ENCODE measurements at regions not wholly inside any gene's neighbourhood (a gene's known extent, or its start where the extent isn't known, plus 50 kb on each side); places are given as distances from the start of the nearest gene placed in this dataset.

DNA sequence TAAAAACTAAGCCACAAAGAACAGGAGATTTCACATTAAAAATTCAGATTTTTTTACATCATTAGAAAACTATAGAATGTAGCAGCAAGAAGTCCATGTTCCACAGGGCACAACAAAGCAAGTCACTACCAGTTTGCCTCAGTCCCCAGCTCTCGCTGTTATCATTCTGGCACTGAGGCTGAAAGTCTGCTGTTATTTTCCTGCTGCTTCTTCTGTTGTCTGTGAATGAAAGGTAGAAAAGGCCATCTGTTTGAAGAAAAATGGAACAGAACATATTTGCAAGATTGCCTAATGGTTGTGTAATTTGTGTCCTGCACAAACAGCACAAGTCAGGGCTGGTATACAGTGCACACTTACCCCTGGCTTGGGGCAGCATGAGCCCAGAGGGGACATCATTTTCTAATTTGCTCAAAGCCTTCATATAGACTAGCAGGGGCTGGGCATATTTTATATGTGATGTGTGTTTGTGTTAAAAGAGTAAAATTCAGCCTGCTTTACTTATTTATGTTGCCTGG, 105.6 kb upstream of the COG2 start:
- H3K9me2 ChIP-seq (ENCODE audit: insufficient read depth, low read length), result no peaks in the 10 kb centered on the region
- no peak overlapping the region for H3K27ac ChIP-seq (ENCODE audit: low read length)
- no peak overlapping the region for H3K4me2 ChIP-seq (ENCODE audit: low read length)
- no peaks in the 10 kb centered on the region for H3K36me3 ChIP-seq (ENCODE audit: insufficient read depth, low read length)
- TF ChIP-seq RAD21 (conservative IDR thresholded peaks at IDR 0.05), result no peak
- H3K4me3 ChIP-seq (ENCODE audit: low read length), result no peak overlapping the region
- H2AFZ ChIP-seq (ENCODE audit: low read depth, low read length), result no peak overlapping the region
- no peaks in the 10 kb centered on the region for H3F3A ChIP-seq (ENCODE audit: insufficient read depth, low read length, poor library complexity, severe bottlenecking)
- no peaks in the 10 kb centered on the region for H4K20me1 ChIP-seq (ENCODE audit: insufficient read depth)
- no peaks in the 10 kb centered on the region for H3K9me3 ChIP-seq (ENCODE audit: low read length)
- H3K27me3 ChIP-seq (ENCODE audit: insufficient read depth, low read depth, low read length), result no peaks in the 10 kb centered on the region
- H3K79me2 ChIP-seq (replicated peaks; ENCODE audit: insufficient read depth, low read length), result no peaks in the 10 kb centered on the region
- no peak overlapping the region for H3K9ac ChIP-seq (ENCODE audit: low read length)

DNA sequence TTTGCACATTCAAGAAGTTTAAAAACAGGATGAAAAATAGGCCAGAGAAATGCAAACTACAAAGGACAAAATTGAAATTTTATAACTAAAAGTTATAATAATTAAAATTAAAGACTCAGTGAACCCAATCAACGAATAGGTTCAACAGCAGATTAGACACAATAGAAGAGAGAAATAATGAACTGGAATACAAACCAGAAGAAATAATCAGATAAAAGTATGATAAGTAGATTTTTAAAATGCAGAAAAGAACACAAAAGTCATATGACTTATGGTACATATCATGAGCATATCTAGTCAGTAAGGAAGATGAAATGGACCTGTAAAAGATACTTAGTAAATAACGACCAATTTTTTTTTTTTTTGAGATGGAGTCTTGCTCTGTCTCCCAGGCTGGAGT, 108.1 kb upstream of the COG2 start:
- H3K4me3 ChIP-seq (ENCODE audit: low read length), result no peak overlapping the region
- no peak overlapping the region for H3K4me2 ChIP-seq (ENCODE audit: low read length)
- TF ChIP-seq TAF1 (IDR thresholded peaks at IDR 0.05; ENCODE audit: low read depth) (no peak), MXI1 (conservative IDR thresholded peaks at IDR 0.05; ENCODE audit: poor library complexity, severe bottlenecking) (no peak)
- TF ChIP-seq, protein P1, sequence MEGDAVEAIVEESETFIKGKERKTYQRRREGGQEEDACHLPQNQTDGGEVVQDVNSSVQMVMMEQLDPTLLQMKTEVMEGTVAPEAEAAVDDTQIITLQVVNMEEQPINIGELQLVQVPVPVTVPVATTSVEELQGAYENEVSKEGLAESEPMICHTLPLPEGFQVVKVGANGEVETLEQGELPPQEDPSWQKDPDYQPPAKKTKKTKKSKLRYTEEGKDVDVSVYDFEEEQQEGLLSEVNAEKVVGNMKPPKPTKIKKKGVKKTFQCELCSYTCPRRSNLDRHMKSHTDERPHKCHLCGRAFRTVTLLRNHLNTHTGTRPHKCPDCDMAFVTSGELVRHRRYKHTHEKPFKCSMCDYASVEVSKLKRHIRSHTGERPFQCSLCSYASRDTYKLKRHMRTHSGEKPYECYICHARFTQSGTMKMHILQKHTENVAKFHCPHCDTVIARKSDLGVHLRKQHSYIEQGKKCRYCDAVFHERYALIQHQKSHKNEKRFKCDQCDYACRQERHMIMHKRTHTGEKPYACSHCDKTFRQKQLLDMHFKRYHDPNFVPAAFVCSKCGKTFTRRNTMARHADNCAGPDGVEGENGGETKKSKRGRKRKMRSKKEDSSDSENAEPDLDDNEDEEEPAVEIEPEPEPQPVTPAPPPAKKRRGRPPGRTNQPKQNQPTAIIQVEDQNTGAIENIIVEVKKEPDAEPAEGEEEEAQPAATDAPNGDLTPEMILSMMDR (IDR thresholded peaks at IDR 0.05; ENCODE audit: poor library complexity, severe bottlenecking), result no peak
- H2AFZ ChIP-seq (ENCODE audit: low read depth, low read length), result no peak overlapping the region
- no peaks in the 10 kb centered on the region for H3F3A ChIP-seq (ENCODE audit: insufficient read depth, low read length, poor library complexity, severe bottlenecking)
- H4K20me1 ChIP-seq (ENCODE audit: insufficient read depth), result no peaks in the 10 kb centered on the region
- no peaks in the 10 kb centered on the region for H3K9me3 ChIP-seq (ENCODE audit: low read length)
- no peaks in the 10 kb centered on the region for H3K36me3 ChIP-seq (ENCODE audit: insufficient read depth, low read length)
- no peaks in the 10 kb centered on the region for H3K27me3 ChIP-seq (ENCODE audit: insufficient read depth, low read depth, low read length)
- H3K9ac ChIP-seq (ENCODE audit: low read length), result no peak overlapping the region
- no peak overlapping the region for H3K27ac ChIP-seq (ENCODE audit: low read length)
- no peaks in the 10 kb centered on the region for H3K79me2 ChIP-seq (replicated peaks; ENCODE audit: insufficient read depth, low read length)
- no peaks in the 10 kb centered on the region for H3K9me2 ChIP-seq (ENCODE audit: insufficient read depth, low read length)

DNA sequence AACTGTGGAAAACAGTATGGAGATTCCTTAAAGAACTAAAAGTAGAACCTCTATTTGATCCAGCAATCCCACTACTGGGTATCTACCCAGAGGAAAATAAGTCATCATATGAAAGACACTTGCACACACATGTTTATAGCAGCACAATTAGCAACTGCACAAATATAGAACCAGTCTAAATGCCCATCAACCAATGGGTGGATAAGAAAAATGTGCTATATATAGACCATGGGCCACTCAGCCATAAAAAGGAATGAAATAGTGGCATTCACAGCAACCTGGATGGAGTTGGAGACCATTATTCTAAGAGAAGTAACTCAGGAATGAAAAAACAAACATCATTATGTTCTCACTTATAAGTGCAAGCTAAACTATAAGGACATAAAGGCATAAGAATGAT, 105.0 kb upstream of the PGBD5 start:
- Histone ChIP-seq H3K27me3 (ENCODE audit: insufficient read depth, low read depth, low read length) (no peaks in the 10 kb centered on the region), H4K20me1 (ENCODE audit: insufficient read depth) (no peaks in the 10 kb centered on the region), H3K4me3 (ENCODE audit: low read length) (no peak overlapping the region), H3F3A (ENCODE audit: insufficient read depth, low read length, poor library complexity, severe bottlenecking) (no peaks in the 10 kb centered on the region), H3K79me2 (replicated peaks; ENCODE audit: insufficient read depth, low read length) (no peaks in the 10 kb centered on the region), H3K36me3 (ENCODE audit: insufficient read depth, low read length) (no peaks in the 10 kb centered on the region), H3K9ac (ENCODE audit: low read length) (no peak overlapping the region), H2AFZ (ENCODE audit: low read depth, low read length) (no peak overlapping the region), H3K4me2 (ENCODE audit: low read length) (no peak overlapping the region), H3K27ac (ENCODE audit: low read length) (no peak overlapping the region), H3K9me3 (ENCODE audit: low read length) (no peaks in the 10 kb centered on the region), H3K9me2 (ENCODE audit: insufficient read depth, low read length) (no peaks in the 10 kb centered on the region)
- no peak for TF ChIP-seq EZH2 (IDR thresholded peaks at IDR 0.05; ENCODE audit: borderline replicate concordance, insufficient read depth, low read length, poor library complexity, severe bottlenecking)
- no peak for TF ChIP-seq MXI1 (conservative IDR thresholded peaks at IDR 0.05; ENCODE audit: poor library complexity, severe bottlenecking)
- TF ChIP-seq SMC3 (conservative IDR thresholded peaks at IDR 0.05; ENCODE audit: poor library complexity), result no peak
- TF ChIP-seq EP300 (conservative IDR thresholded peaks at IDR 0.05; ENCODE audit: poor library complexity, severe bottlenecking), result no peak
- TF ChIP-seq, protein P1 (IDR thresholded peaks at IDR 0.05; ENCODE audit: poor library complexity, severe bottlenecking), result no peak
- TF ChIP-seq, protein P2, sequence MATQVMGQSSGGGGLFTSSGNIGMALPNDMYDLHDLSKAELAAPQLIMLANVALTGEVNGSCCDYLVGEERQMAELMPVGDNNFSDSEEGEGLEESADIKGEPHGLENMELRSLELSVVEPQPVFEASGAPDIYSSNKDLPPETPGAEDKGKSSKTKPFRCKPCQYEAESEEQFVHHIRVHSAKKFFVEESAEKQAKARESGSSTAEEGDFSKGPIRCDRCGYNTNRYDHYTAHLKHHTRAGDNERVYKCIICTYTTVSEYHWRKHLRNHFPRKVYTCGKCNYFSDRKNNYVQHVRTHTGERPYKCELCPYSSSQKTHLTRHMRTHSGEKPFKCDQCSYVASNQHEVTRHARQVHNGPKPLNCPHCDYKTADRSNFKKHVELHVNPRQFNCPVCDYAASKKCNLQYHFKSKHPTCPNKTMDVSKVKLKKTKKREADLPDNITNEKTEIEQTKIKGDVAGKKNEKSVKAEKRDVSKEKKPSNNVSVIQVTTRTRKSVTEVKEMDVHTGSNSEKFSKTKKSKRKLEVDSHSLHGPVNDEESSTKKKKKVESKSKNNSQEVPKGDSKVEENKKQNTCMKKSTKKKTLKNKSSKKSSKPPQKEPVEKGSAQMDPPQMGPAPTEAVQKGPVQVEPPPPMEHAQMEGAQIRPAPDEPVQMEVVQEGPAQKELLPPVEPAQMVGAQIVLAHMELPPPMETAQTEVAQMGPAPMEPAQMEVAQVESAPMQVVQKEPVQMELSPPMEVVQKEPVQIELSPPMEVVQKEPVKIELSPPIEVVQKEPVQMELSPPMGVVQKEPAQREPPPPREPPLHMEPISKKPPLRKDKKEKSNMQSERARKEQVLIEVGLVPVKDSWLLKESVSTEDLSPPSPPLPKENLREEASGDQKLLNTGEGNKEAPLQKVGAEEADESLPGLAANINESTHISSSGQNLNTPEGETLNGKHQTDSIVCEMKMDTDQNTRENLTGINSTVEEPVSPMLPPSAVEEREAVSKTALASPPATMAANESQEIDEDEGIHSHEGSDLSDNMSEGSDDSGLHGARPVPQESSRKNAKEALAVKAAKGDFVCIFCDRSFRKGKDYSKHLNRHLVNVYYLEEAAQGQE (IDR thresholded peaks at IDR 0.05; ENCODE audit: borderline replicate concordance), result no peak
- TF ChIP-seq POLR2AphosphoS5 (IDR thresholded peaks at IDR 0.05), result no peak
- no peak for TF ChIP-seq TAF1 (IDR thresholded peaks at IDR 0.05; ENCODE audit: low read depth)
- no peak for TF ChIP-seq RAD21 (conservative IDR thresholded peaks at IDR 0.05)
